RWPE1 (cell line): ENCODE measurements at regions not wholly inside any gene's neighbourhood (a gene's known extent, or its start where the extent isn't known, plus 50 kb on each side); places are given as distances from the start of the nearest gene placed in this dataset.

ENCODE experiments used
- CTCF ChIA-PET: fragments of 350-600 bp; sonication (Branson Sonifier 250); formaldehyde crosslinking; extraction: SDS; loops from one replicate; lab custom pipeline; 2021; lab: Yijun Ruan, JAX
- POLR2A ChIA-PET: fragments of 400-600 bp; formaldehyde crosslinking; extraction: SDS; loops from one replicate; lab custom pipeline; 2020; ENCODE audit warnings: antibody characterized with exemption; ENCODE audit not compliant: low non-redundant PET; lab: Yijun Ruan, JAX
- DNase-seq: peaks from one replicate; pipeline ENCODE4 v3.0.0; 2012; ENCODE audit warnings: low spot score
- H3K27ac ChIP-seq: fragments of 450-650 bp; 2 replicates; pipeline ENCODE4 v1.5.1; 2017
- CTCF ChIP-seq: fragments of 450-650 bp; conservative IDR thresholded peaks from 2 replicates; pipeline ENCODE4 v1.5.1; 2017; ENCODE audit warnings: low read depth, mild to moderate bottlenecking

DNA sequence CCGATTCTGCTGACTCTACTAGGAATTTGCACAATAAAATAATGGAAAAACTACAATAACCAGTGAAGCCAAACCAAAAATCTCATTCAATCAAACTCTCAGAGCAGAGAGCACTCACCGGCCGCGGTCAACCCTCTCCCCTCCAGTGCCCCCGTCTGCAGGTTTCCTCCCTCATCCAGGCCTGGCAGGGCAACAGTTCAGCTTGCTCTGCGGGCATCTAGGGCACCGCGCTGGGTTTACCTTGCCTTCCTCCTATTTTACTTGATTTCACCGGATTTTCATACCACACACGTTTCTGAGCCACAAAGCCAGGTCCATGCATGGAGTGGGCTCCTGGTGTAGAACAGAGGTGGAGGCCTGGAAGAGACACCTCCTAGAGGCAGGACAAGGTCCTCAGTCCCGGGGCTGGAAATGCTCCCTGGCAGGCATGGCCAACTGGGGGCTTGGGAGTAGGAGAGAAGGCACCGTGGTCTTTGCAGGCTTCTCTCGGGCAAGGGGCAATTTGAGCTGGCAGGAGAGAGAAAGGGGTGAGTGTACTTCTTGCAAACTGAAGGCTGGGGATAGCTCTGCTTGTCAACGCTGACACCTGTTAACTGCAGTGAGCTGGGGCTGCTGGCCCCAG, 938.4 kb downstream of the BRD1 start:
- POLR2A ChIA-PET = no interaction called here
- no peak for TF ChIP-seq CTCF

GRCh38 chr22:48888466-48889208, 939.0 kb downstream of the BRD1 start:
- DNase-seq = no peak
- ChIA-PET CTCF (interaction anchor here (0.6 kb wide), 1 partner anchor 40 kb away, joined by 3 read pairs; no protein-coding TSS in a partner anchor), POLR2A (no interaction called here)
- no peak overlapping the region for H3K27ac ChIP-seq
- TF ChIP-seq CTCF = no peak

More for the DNA sequence above, 938.4 kb downstream of the BRD1 start:
- CTCF ChIA-PET = interaction anchor here (0.6 kb wide), 1 partner anchor 40 kb away, joined by 3 read pairs; no protein-coding TSS in a partner anchor
- H3K27ac ChIP-seq = no peak overlapping the region
- no peak for DNase-seq

DNA sequence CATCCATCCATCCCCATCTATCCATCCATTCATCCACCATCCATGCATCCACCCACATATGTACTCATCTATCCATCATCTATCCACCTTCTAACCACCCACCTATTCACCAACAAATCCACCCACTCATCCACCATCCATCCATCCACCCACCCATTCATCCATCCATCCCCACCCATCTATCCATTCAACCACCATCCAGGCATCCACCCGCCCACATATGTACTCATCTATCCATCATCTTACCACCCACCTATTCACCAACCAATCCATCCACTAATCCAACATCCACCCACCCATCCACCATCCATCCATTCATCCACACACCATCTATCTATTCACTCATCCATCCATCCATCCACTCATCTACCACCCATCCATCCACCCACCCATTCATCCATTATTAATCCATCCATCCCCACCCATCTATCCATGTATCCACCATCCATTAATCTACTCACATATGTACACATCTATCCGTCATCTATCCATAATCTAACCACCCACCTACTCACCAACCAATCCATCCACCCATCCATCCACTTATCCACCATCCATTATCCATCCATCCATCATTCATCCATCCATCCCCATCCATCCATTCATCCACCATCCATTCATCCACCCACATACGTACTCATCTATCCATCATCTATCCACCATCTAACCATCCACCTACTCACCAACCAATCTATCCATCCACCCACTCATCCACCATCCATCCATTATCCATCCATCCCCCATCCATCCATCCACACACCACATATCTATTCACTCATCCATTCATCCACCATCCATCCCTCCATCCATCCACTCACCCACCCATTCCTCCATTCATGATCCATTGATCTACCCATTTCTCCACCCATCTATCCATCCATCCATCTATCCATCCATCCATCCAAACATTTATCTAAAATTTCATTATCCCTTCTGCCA, 940.0 kb downstream of the BRD1 start:
- POLR2A ChIA-PET = no interaction called here
- no peak for DNase-seq
- no peak overlapping the region for H3K27ac ChIP-seq
- no peak for TF ChIP-seq CTCF
- CTCF ChIA-PET = no interaction called here

DNA sequence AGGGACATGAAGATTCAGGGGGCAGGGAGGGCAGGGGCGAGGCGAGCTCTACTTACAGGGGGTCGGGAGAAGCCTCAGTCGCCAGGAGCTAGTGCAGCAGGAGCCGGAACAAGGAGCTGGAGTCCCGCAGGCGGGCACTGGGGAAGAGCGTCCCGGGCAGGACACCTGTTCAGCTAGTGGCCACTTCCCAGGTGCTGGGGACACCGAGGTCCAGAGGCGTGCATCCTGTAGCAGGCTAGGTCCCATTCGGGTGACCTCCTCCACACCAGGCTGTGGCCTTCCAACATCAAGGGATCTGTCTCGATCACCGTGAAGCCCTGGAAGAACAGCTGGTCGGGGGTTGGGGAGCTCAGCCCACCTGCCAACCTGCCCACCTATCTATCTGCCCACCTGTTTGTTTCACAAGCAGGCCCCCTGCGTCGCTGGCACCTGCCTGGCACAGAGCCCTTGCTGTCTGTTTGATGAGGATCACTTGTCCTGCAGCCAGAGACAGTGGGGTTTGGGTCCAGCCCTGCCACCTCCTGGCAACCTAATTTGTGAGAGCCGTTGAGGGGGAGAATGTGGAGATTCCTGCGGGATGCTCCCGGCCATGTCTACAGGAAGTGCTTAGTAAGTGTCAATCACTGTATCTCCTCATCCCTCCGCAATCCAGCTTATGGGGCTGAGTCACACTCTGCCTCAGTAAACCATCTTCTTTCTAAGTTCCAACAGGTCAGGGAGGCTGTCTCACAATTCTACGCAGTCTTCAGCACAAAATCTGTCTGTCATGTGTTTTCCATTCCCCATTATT, 940.9 kb downstream of the BRD1 start:
- H3K27ac ChIP-seq = no peak overlapping the region
- TF ChIP-seq CTCF = no peak
- POLR2A ChIA-PET = no interaction called here
- DNase-seq = no peak
- CTCF ChIA-PET = no interaction called here

DNA sequence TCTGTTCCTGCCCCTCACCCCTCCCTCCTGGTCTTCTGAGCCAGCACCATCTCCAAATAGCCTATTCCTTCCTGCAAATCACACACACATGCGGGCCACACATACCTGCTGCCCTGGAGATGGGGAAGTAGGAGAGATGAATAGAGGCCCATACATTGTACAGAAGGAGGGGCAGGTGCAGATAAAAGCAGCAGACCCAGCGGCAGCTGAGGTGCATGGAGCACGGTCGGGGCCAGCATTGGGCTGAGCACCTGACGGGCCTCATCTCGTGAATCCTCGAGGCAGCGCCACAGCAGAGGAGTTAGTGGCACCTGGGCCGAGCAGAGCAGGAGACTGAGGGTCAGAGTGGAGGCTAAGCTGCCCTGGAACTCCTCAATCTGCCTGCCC, 941.8 kb downstream of the BRD1 start:
- DNase-seq = no peak

More for the DNA sequence above, 941.8 kb downstream of the BRD1 start:
- no peak overlapping the region for H3K27ac ChIP-seq
- TF ChIP-seq CTCF = no peak
- ChIA-PET POLR2A (interaction anchor here (0.6 kb wide), 1 partner anchor 14 kb away, joined by 3 read pairs; no protein-coding TSS in a partner anchor), CTCF (no interaction called here)
